ENCODE measurements at regions not wholly inside any gene's neighbourhood (a gene's known extent, or its start where the extent isn't known, plus 50 kb on each side); places are given as distances from the start of the nearest gene placed in this dataset.

- Histone ChIP-seq H3K9ac (ENCODE audit: low read length in 3 of 3) (no peak overlapping the region), H3K4me1 (ENCODE audit: control insufficient read depth in 2 of 3, insufficient read depth in 2 of 3, low read depth in 1 of 3, low read length in 3 of 3) (no peaks in the 10 kb centered on the region), H3K27me3 (ENCODE audit: control insufficient read depth, insufficient read depth, low read length) (no peaks in the 10 kb centered on the region), H3K9me3 (ENCODE audit: control insufficient read depth in 2 of 3, insufficient read depth in 1 of 3, low read length in 3 of 3) (no peaks in the 10 kb centered on the region), H3K36me3 (ENCODE audit: control insufficient read depth in 2 of 3, insufficient read depth in 3 of 3, low read length in 3 of 3) (no peaks in the 10 kb centered on the region), H3K27ac (ENCODE audit: low read depth in 2 of 2, low read length in 2 of 2) (no peak overlapping the region), H3K4me3 (ENCODE audit: low read length in 3 of 3) (no peak overlapping the region)
- intact Hi-C loops (cut with DNase I): no loop called here
- DNase-seq (no peak), FAIRE-seq (no peak)
- TF ChIP-seq CTCF (IDR thresholded peaks at IDR 0.05; ENCODE audit: borderline replicate concordance, extremely low read depth, insufficient read depth): no peak
Observed at GRCh38 chr1:186577633-186578032, 102.6 kb downstream of the PTGS2 start.

DNA sequence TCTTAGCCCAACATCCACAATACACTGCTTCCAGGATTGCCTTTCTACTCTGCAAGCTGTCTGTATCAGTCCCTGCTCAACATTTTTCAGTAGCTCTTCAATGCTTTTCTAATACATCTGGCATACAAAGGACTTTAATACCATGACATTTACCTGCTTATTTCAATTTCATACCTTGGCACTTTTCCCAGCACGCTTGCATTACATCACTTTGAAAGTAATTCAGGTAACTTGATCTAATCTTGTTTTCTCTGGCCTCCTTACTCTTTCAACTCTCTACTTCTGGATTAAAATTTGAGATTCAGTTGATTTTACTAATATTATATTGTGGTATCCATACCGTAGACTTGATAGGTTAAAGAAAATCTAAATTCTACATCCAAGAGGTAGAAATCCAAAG lies 103.0 kb downstream of the PTGS2 start:
- no peak for TF ChIP-seq CTCF (IDR thresholded peaks at IDR 0.05; ENCODE audit: borderline replicate concordance, extremely low read depth, insufficient read depth)
- no peak overlapping the region for H3K9ac ChIP-seq (ENCODE audit: low read length in 3 of 3)
- DNase-seq (peak in 2 of 5 donors; percentile 45 to 52), FAIRE-seq (no peak)
- H3K36me3 ChIP-seq (ENCODE audit: control insufficient read depth in 2 of 3, insufficient read depth in 3 of 3, low read length in 3 of 3): no peaks in the 10 kb centered on the region
- intact Hi-C loops (cut with DNase I): no loop called here
- no peaks in the 10 kb centered on the region for H3K4me1 ChIP-seq (ENCODE audit: control insufficient read depth in 2 of 3, insufficient read depth in 2 of 3, low read depth in 1 of 3, low read length in 3 of 3)
- H3K27me3 ChIP-seq (ENCODE audit: control insufficient read depth, insufficient read depth, low read length): no peaks in the 10 kb centered on the region
- H3K9me3 ChIP-seq (ENCODE audit: control insufficient read depth in 2 of 3, insufficient read depth in 1 of 3, low read length in 3 of 3): no peaks in the 10 kb centered on the region
- no peak overlapping the region for H3K4me3 ChIP-seq (ENCODE audit: low read length in 3 of 3)
- no peak overlapping the region for H3K27ac ChIP-seq (ENCODE audit: low read depth in 2 of 2, low read length in 2 of 2)

- no peak for FAIRE-seq
- Histone ChIP-seq H3K36me3 (ENCODE audit: control insufficient read depth in 2 of 3, insufficient read depth in 3 of 3, low read length in 3 of 3) (no peaks in the 10 kb centered on the region), H3K9me3 (ENCODE audit: control insufficient read depth in 2 of 3, insufficient read depth in 1 of 3, low read length in 3 of 3) (no peaks in the 10 kb centered on the region), H3K4me3 (ENCODE audit: low read length in 3 of 3) (no peak overlapping the region), H3K27me3 (ENCODE audit: control insufficient read depth, insufficient read depth, low read length) (no peaks in the 10 kb centered on the region), H3K4me1 (ENCODE audit: control insufficient read depth in 2 of 3, insufficient read depth in 2 of 3, low read depth in 1 of 3, low read length in 3 of 3) (no peaks in the 10 kb centered on the region), H3K9ac (ENCODE audit: low read length in 3 of 3) (no peak overlapping the region), H3K27ac (ENCODE audit: low read depth in 2 of 2, low read length in 2 of 2) (no peak overlapping the region)
- DNase-seq: peak in 2 of 5 donors; percentile 30 to 33
- intact Hi-C loops (cut with DNase I): no loop called here
- TF ChIP-seq CTCF (IDR thresholded peaks at IDR 0.05; ENCODE audit: borderline replicate concordance, extremely low read depth, insufficient read depth): no peak
Observed at GRCh38 chr1:186575348-186575747, 104.9 kb downstream of the PTGS2 start.

- FAIRE-seq: no peak
Observed at GRCh38 chr1:186574926-186575325, 105.3 kb downstream of the PTGS2 start.

More at GRCh38 chr1:186574926-186575325, 105.3 kb downstream of the PTGS2 start:
- H3K4me1 ChIP-seq (ENCODE audit: control insufficient read depth in 2 of 3, insufficient read depth in 2 of 3, low read depth in 1 of 3, low read length in 3 of 3): no peaks in the 10 kb centered on the region
- no peaks in the 10 kb centered on the region for H3K27me3 ChIP-seq (ENCODE audit: control insufficient read depth, insufficient read depth, low read length)
- no peak overlapping the region for H3K9ac ChIP-seq (ENCODE audit: low read length in 3 of 3)
- DNase-seq: peak in 1 of 5 donors; percentile 8
- no peaks in the 10 kb centered on the region for H3K9me3 ChIP-seq (ENCODE audit: control insufficient read depth in 2 of 3, insufficient read depth in 1 of 3, low read length in 3 of 3)
- H3K36me3 ChIP-seq (ENCODE audit: control insufficient read depth in 2 of 3, insufficient read depth in 3 of 3, low read length in 3 of 3): no peaks in the 10 kb centered on the region
- intact Hi-C loops (cut with DNase I): no loop called here
- H3K27ac ChIP-seq (ENCODE audit: low read depth in 2 of 2, low read length in 2 of 2): no peak overlapping the region
- TF ChIP-seq CTCF (IDR thresholded peaks at IDR 0.05; ENCODE audit: borderline replicate concordance, extremely low read depth, insufficient read depth): no peak
- no peak overlapping the region for H3K4me3 ChIP-seq (ENCODE audit: low read length in 3 of 3)
